GM10266 (cell line): ENCODE measurements at regions not wholly inside any gene's neighbourhood (a gene's known extent, or its start where the extent isn't known, plus 50 kb on each side); places are given as distances from the start of the nearest gene placed in this dataset.
A peak's percentile ranks its signal among the peaks of the same experiment; 100 is the strongest.

Experiments used
- DNase-seq: peaks from one replicate; pipeline ENCODE4 v3.0.0; 2012; ENCODE audit errors: extremely low spot score
- CTCF ChIP-seq: IDR thresholded peaks from 2 replicates; pipeline ENCODE4 v1.5.1; 2012; ENCODE audit warnings: mild to moderate bottlenecking, low read depth; ENCODE audit not compliant: control insufficient read depth, insufficient read depth; ENCODE audit errors: missing control alignments

GRCh38 chr11:8806974-8807373, 104.0 kb upstream of the AKIP1 start:
- DNase-seq, result no peak
- no peak for TF ChIP-seq CTCF

GRCh38 chr11:8807544-8808225, 103.3 kb upstream of the AKIP1 start:
- DNase-seq, result no peak
- no peak for TF ChIP-seq CTCF

GRCh38 chr11:8808226-8808585, 102.8 kb upstream of the AKIP1 start:
- DNase-seq, result no peak
- no peak for TF ChIP-seq CTCF

- no peak for DNase-seq
- TF ChIP-seq CTCF, result no peak
These were observed 101.6 kb upstream of the AKIP1 start for GRCh38 chr11:8809241-8809938.

- DNase-seq, result no peak
These were observed 101.0 kb upstream of the AKIP1 start for GRCh38 chr11:8809939-8810539.

GRCh38 chr11:8810540-8811301, 100.3 kb upstream of the AKIP1 start:
- peak; percentile 1 for TF ChIP-seq CTCF
- DNase-seq, result peak; percentile 62

More at GRCh38 chr11:8809939-8810539, 101.0 kb upstream of the AKIP1 start:
- TF ChIP-seq CTCF, result no peak

- DNase-seq, result no peak
- no peak for TF ChIP-seq CTCF
These were observed 99.4 kb upstream of the AKIP1 start for GRCh38 chr11:8811571-8811970.
